ENCODE measurements at regions not wholly inside any gene's neighbourhood (a gene's known extent, or its start where the extent isn't known, plus 50 kb on each side); places are given as distances from the start of the nearest gene placed in this dataset.

DNA sequence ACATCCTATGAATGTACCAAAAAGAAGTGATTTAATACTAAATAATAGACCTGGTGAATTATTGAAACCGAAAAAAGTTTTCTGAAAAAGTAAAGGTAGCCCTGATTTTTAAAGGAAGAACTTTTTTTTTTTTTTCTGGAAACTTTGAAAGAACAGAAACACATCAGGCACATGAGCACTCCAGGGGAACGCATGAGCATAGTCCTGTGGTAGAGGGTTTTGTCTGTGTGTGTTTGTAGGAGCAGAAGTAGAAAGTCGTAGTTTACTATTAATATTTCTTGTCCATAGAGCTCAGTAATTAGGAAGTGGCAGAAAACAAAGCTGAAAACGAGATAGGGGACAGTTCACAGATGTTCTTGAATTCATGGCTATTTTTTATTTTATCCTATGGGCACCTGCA is 1175.9 kb upstream of the B3GALT2 start:
- TF ChIP-seq EZH2 (IDR thresholded peaks at IDR 0.05; ENCODE audit: borderline replicate concordance, control insufficient read depth, low read depth, low read length): no peak
- TF ChIP-seq HDAC2 (IDR thresholded peaks at IDR 0.05): no peak
- TF ChIP-seq NBN (IDR thresholded peaks at IDR 0.05): no peak
- TF ChIP-seq, protein P1, sequence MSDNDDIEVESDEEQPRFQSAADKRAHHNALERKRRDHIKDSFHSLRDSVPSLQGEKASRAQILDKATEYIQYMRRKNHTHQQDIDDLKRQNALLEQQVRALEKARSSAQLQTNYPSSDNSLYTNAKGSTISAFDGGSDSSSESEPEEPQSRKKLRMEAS (IDR thresholded peaks at IDR 0.05; ENCODE audit: low read depth, low read length): no peak
- TF ChIP-seq, protein P2, sequence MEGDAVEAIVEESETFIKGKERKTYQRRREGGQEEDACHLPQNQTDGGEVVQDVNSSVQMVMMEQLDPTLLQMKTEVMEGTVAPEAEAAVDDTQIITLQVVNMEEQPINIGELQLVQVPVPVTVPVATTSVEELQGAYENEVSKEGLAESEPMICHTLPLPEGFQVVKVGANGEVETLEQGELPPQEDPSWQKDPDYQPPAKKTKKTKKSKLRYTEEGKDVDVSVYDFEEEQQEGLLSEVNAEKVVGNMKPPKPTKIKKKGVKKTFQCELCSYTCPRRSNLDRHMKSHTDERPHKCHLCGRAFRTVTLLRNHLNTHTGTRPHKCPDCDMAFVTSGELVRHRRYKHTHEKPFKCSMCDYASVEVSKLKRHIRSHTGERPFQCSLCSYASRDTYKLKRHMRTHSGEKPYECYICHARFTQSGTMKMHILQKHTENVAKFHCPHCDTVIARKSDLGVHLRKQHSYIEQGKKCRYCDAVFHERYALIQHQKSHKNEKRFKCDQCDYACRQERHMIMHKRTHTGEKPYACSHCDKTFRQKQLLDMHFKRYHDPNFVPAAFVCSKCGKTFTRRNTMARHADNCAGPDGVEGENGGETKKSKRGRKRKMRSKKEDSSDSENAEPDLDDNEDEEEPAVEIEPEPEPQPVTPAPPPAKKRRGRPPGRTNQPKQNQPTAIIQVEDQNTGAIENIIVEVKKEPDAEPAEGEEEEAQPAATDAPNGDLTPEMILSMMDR (IDR thresholded peaks at IDR 0.05 in 2 of 3, conservative IDR thresholded peaks at IDR 0.05 in 1 of 3; ENCODE audit: control insufficient read depth in 2 of 3, extremely low read depth in 1 of 3, insufficient read depth in 1 of 3, low read depth in 3 of 3, low read length in 3 of 3): no peak
- TF ChIP-seq NR2C2 (IDR thresholded peaks at IDR 0.05; ENCODE audit: borderline replicate concordance, control insufficient read depth, insufficient read length, low read depth): no peak
- no peak for TF ChIP-seq RCOR1 (conservative IDR thresholded peaks at IDR 0.05; ENCODE audit: low read depth, low read length)
- no peak for TF ChIP-seq POLR2A (IDR thresholded peaks at IDR 0.05; ENCODE audit: low read depth, low read length)
- TF ChIP-seq NFIC (IDR thresholded peaks at IDR 0.05; ENCODE audit: low read depth, low read length): no peak
- TF ChIP-seq RFX5 (IDR thresholded peaks at IDR 0.05; ENCODE audit: low read depth, low read length): no peak
